HG03196 (cell line): ENCODE measurements at regions not wholly inside any gene's neighbourhood (a gene's known extent, or its start where the extent isn't known, plus 50 kb on each side); places are given as distances from the start of the nearest gene placed in this dataset.
"Not testable (repeated sequence)": the region's sequence is repeated elsewhere in the genome, so short reads cannot be mapped to it uniquely, and the experiment has no call there.

ENCODE experiments used
- ATAC-seq: cut with Tn5 transposase; IDR thresholded peaks from one replicate; pipeline ENCODE4 v1.9.1; 2021; ENCODE audit not compliant: unreplicated experiment

- no peak for ATAC-seq
These were observed 335.7 kb upstream of the PPP2R3A start for GRCh38 chr3:135629701-135630408.

- ATAC-seq = no peak
These were observed 332.9 kb upstream of the PPP2R3A start for GRCh38 chr3:135632556-135633065.

- no peak for ATAC-seq
These were observed 332.4 kb upstream of the PPP2R3A start for GRCh38 chr3:135633078-135633477.

GRCh38 chr3:135636596-135636995 is 328.9 kb upstream of the PPP2R3A start:
- ATAC-seq = no peak

- ATAC-seq = no peak
These were observed 328.5 kb upstream of the PPP2R3A start for GRCh38 chr3:135637013-135637412.

GRCh38 chr3:135641761-135642160 is 323.8 kb upstream of the PPP2R3A start:
- no peak for ATAC-seq

GRCh38 chr3:135645541-135645940 is 320.0 kb upstream of the PPP2R3A start:
- ATAC-seq = no peak

GRCh38 chr3:135646873-135647272 is 318.7 kb upstream of the PPP2R3A start:
- ATAC-seq = no peak

- ATAC-seq = no peak
These were observed 316.2 kb upstream of the PPP2R3A start for GRCh38 chr3:135649361-135649760.

- ATAC-seq = no peak
These were observed 315.2 kb upstream of the PPP2R3A start for GRCh38 chr3:135650309-135650708.

GRCh38 chr3:135652388-135652787 is 313.1 kb upstream of the PPP2R3A start:
- no peak for ATAC-seq

GRCh38 chr3:135655328-135655727 is 310.2 kb upstream of the PPP2R3A start:
- ATAC-seq = no peak

GRCh38 chr3:135658451-135658850 is 307.1 kb upstream of the PPP2R3A start:
- ATAC-seq = not testable (repeated sequence)

GRCh38 chr3:135667061-135667460 is 298.5 kb upstream of the PPP2R3A start:
- ATAC-seq = no peak

- no peak for ATAC-seq
These were observed 291.0 kb upstream of the PPP2R3A start for GRCh38 chr3:135674508-135674907.

- no peak for ATAC-seq
These were observed 287.1 kb upstream of the PPP2R3A start for GRCh38 chr3:135678386-135678785.

- ATAC-seq = no peak
These were observed 277.5 kb upstream of the PPP2R3A start for GRCh38 chr3:135688003-135688402.

- no peak for ATAC-seq
These were observed 274.9 kb upstream of the PPP2R3A start for GRCh38 chr3:135690664-135691063.

GRCh38 chr3:135691240-135691639 is 274.3 kb upstream of the PPP2R3A start:
- no peak for ATAC-seq

- no peak for ATAC-seq
These were observed 271.4 kb upstream of the PPP2R3A start for GRCh38 chr3:135694142-135694541.

GRCh38 chr3:135699741-135700140 is 265.8 kb upstream of the PPP2R3A start:
- ATAC-seq = no peak

- ATAC-seq = no peak
These were observed 258.7 kb upstream of the PPP2R3A start for GRCh38 chr3:135706758-135707375.

GRCh38 chr3:135719449-135719848 is 246.1 kb upstream of the PPP2R3A start:
- no peak for ATAC-seq
